Stimulated activated CD8-positive, alpha-beta memory T cell treated with anti-CD3 and anti-CD28 coated beads, Interleukin-7, amount 100 ng/mL, for 48 hours (primary cell): ENCODE measurements at regions not wholly inside any gene's neighbourhood (a gene's known extent, or its start where the extent isn't known, plus 50 kb on each side); places are given as distances from the start of the nearest gene placed in this dataset.
"Not testable (repeated sequence)": the region's sequence is repeated elsewhere in the genome, so short reads cannot be mapped to it uniquely, and the experiment has no call there.

Experiments
- DNase-seq, 2 donors: peaks; one replicate each; pipeline ENCODE4 v3.0.0-alpha.2; 2020; ENCODE audit warnings: low read depth in 1 of 2; ENCODE audit errors: extremely low read depth in 1 of 2

- no peak for DNase-seq
Observed at GRCh38 chr9:129439242-129439641, 181.7 kb downstream of the C9orf50 start.

DNA sequence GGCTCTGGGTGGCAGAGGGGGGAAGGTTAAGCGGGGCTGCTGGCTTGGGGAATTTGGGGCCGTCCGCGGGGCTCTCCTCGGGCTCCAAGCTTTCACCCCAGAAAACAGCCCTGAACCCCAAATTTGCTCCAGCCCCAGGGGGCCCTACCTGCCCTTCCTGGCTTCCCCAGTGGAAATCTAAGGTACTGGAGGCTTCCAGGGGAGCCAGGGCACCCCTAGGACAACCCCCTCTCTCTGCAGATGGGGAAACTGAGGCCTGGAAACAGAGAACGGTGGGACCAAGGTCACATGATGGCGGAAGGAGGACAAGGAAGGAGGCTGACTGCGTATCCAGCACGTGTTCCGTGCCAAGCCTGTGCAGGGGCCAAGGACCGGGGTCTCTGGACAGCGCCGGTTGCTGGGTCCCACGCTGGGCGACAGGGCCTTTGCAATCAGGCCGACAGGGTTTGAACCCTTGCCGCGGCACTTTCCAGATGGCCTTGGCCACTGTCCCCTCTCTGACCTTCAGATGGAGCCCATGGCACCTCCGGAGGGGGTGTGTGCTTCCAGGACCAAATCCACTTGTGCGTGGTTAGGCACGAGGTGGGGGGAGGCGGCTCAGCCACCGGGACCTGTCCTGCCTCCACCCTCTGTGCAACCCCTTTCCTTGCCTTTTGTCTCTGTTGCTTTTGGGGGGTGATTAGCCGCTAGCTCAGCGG, 183.1 kb downstream of the C9orf50 start:
- DNase-seq: no peak

- no peak for DNase-seq
Observed at GRCh38 chr9:129436751-129437625, 183.9 kb downstream of the C9orf50 start.

- DNase-seq: no peak
Observed at GRCh38 chr9:129435988-129436717, 184.7 kb downstream of the C9orf50 start.

DNA sequence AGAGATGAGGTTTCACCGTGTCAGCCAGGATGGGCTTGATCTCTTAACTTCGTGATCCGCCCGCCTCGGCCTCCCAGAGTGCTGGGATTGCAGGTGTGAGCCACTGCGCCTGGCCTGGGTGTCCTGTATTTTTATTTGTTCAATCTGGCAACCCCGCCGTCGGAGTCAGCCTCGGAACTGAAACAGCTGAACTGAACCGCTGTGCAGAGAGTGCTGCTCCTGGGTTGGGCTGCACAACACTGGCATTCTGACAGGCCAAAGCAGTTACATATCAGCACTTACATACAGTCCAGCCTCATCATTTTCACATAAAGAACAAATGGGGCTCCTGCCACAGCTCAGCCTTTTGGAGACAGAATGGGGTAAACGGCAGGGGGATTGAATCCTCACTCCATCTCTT, 185.6 kb downstream of the C9orf50 start:
- DNase-seq: no peak

GRCh38 chr9:129434187-129434586, 186.7 kb downstream of the C9orf50 start:
- no peak for DNase-seq

GRCh38 chr9:129432297-129433154, 188.4 kb downstream of the C9orf50 start:
- DNase-seq: no peak

- DNase-seq: no peak
Observed at GRCh38 chr9:129430940-129431643, 189.8 kb downstream of the C9orf50 start.

DNA sequence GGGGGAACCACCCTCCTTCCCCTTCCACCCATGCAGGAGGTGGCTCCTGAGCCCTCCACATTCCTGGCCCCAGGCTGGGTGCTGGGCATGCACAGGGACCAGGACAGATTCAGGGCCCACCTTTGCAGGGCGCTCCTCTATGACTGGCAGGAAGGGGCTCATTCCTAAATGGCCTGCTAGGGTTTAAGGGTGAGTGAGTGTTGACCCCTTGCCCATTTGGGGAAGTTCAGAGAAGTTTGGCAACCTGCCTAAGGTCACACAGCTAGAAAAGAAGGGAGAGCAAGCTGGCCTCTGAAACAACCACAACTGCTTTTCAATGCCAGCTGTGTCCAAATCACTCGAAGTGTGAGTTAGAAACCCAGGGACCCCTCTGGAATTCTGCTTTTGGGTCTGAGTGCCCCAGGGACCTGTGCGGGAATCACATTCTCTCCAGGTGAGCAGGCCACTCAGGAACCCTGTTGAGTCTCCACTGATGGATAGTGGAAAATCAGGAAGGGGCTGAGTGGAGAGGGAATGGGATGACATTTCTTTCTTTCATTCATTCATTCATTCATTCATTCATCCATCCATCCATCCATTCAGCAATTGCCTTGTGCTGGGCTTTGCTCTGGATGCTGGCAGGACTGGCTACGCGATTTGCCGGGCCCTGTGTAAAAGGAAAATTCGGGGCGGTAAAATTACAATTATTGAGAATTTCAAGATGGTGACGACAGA, 191.9 kb downstream of the C9orf50 start:
- no peak for DNase-seq

DNA sequence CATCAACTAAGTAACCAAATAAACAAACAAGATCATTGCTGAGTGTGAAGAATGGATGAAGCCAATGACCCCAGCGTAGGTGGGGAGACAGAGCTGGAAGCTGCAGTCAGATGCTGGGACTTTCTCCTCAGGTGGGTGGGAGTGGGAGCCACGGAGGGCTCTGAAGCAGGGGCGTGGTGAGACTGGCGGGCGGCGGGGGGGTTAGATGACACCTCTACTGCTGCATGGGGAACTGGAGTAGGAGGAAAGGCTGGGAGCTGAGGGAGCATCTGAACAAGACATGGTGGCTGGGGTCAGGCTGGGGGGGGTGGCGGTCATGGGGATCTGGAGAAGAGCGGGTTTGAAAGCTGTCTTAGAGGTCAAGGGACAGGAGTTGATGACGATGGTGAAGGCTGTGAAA, 193.8 kb downstream of the C9orf50 start:
- DNase-seq: no peak

- DNase-seq: not testable (repeated sequence)
Observed at GRCh38 chr9:129423755-129424154, 197.1 kb downstream of the C9orf50 start.

DNA sequence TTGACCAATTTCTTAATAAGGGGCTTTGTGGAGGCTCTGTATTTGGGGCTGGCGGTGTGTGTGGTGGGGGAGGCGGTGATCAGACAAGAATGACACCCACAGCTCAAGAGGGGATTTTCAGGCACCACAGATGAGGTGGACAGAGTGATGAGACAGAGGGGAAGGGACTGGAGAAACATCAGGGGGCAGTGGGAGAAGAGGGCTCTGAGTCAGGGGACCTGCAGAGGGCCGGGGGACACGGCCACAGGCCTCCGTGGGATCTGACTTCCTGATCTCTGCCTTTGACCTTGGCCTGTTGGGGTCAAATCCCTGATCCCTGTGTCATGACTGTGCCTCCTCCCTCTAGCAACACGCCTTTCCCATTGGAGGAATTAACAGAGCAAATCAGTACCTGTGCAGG, 197.7 kb downstream of the C9orf50 start:
- DNase-seq: no peak

GRCh38 chr9:129422843-129423192, 198.1 kb downstream of the C9orf50 start:
- DNase-seq: no peak

DNA sequence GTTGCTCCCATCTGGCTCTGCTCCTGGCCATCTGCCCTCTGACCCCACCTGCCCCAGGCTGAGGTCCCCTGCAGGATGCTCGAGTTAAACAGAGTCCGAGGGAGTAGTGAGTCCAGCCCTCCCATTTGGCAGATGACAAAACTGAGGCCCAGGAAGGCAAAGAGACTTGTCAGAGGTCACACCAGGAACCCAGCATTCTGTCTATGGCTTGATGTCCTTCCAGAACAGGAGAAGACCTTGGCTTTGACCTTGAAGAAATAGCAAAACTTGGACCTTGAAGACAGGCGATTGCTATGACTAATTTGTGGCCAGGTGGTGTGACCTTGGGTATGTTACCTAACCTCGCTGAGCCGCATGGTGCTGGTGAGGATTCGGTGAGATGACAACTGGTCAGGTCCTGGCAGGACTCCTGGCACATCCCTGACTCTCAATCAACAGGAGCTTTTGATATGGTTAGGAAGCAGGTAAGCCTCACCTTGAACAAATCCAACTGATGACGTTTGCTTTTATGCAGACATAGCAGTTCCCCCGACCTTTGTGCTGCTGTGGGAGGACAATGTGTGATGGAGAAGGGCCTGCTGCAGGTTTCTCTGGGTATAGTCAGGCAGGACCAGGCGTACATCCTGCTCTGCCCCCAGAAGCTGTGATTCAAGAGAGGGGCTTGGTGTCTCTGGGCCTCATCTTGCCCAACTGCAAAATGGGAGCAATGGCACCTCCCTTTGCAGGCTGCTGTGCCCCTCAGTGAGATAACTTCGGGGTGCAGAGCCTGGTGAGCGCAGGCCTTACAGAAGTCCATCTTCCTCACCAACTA, 198.7 kb downstream of the C9orf50 start:
- DNase-seq: no peak

DNA sequence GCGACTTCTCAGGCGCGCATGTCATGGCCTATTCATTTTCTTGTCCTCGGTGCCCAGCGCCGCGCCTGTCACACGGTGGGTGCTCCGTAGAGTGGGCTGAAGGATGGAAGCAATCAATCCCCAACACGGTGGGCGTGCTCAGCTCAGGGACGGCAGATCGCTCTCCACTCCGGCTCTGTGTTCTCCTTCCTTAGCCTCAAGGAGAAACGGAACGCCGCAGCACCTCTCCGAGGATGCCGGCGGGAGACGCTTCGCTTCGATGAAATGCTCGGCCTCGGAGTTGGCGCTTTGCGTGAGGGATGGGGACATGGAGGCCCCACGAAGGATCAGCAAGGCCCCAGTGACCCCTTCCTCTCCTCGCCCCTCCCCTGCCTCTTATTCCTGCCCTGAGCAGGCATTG, 199.5 kb downstream of the C9orf50 start:
- no peak for DNase-seq

DNA sequence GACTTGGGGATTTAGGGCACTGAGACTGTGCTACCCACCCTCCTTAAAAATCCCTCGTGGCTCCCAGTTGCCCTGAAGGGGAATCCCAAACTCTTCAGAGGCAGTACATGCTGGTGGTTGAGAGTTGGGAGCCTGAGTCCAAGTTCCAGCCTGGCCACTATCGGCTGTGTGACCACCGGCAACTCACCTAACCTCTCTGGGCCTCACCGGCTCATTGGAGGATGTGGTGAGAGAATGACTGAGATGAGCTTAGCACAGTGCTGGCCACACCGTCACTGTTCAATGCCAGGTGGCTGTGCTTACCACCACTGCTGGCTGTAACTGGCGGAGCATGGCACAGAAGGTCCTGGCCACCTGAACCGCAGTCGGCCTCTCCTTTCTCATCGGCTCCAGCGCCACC, 200.2 kb downstream of the C9orf50 start:
- DNase-seq: no peak

DNA sequence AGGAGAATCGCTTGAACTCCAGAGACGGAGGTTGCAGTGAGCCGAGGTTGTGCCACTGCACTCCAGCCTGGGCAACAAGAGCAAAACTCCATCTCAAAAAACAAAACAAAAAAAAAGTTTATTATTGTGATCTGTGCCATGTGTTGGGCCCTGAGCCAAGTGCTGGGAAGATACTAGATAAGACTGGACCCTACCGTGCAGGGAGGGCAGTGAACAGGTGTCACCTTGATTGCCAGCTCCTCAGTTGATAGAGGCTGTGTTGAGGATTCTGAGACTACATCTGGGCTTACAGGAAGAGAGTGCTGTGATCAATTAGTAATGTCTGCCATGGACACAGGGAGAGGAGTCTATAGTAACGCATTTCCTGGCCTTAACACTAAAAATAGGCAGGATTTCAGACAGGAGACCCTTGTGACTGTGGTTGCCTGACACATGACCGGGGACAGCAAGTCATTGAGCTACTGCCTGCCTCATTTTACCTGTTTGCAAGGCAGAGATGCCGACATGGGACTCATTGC, 201.5 kb downstream of the C9orf50 start:
- no peak for DNase-seq

DNA sequence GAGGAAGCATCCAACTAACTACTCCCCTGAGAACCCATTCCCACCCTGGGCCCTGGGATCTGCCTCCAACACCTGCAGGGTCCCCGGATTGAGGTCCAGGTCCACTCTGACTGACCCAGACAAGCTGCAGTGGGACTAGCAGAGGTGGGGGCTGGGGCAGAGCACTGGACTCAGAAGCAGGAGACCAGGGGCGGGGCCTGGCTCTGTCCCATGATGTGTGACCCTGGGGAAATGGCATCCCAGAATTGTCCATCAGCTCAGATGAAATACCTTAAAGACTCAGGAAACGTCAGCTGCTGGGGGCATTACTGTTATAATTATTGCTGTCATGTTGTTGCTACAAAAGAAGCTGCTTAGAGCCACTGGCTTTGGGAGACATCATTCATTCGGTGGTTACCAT, 202.4 kb downstream of the C9orf50 start:
- DNase-seq: no peak
